ENCODE measurements at regions not wholly inside any gene's neighbourhood (a gene's known extent, or its start where the extent isn't known, plus 50 kb on each side); places are given as distances from the start of the nearest gene placed in this dataset.

- H3K36me3 ChIP-seq (ENCODE audit: control insufficient read depth in 2 of 4, insufficient read depth in 4 of 4, low read length in 3 of 4) = no peaks in the 10 kb centered on the region
- no peak overlapping the region for H3K18ac ChIP-seq (ENCODE audit: extremely low read depth, low read length)
- no peak overlapping the region for H2BK5ac ChIP-seq (ENCODE audit: low read depth, low read length)
- no peak overlapping the region for H3K4me3 ChIP-seq (ENCODE audit: extremely low read depth in 1 of 4, insufficient read depth in 2 of 4, low read depth in 3 of 4, low read length in 4 of 4)
- no peak overlapping the region for H3K4ac ChIP-seq (replicated peaks; ENCODE audit: insufficient read length, low read depth, low read length)
- no peak overlapping the region for H3K4me2 ChIP-seq (ENCODE audit: insufficient read depth in 1 of 2, low read depth in 2 of 2, low read length in 2 of 2)
- H3K23me2 ChIP-seq (ENCODE audit: low read depth, low read length) = no peaks in the 10 kb centered on the region
- no peaks in the 10 kb centered on the region for H3K9me3 ChIP-seq (ENCODE audit: insufficient read depth in 2 of 2, low read depth in 1 of 2, low read length in 1 of 2)
- DNase-seq (ENCODE audit: low read depth in 1 of 2, low spot score in 2 of 2) (no peak), FAIRE-seq (no peak)
- no peaks in the 10 kb centered on the region for H3K79me1 ChIP-seq (ENCODE audit: low read depth, low read length)
- no peaks in the 10 kb centered on the region for H3K4me1 ChIP-seq (replicated peaks in 1 of 4; ENCODE audit: control insufficient read depth in 3 of 4, insufficient read depth in 4 of 4, low read length in 3 of 4)
- ChIA-PET CTCF (ENCODE audit: partially characterized antibody) (interaction anchor here (0.6 kb wide), 1 partner anchor 72 kb away, joined by 5 read pairs; no protein-coding TSS in a partner anchor), POLR2A (ENCODE audit: partially characterized antibody) (no interaction called here)
- H3K9ac ChIP-seq (replicated peaks in 1 of 4; ENCODE audit: extremely low read depth in 1 of 4, low read depth in 3 of 4, low read length in 3 of 4) = no peak overlapping the region
- no peak overlapping the region for H4K8ac ChIP-seq (ENCODE audit: extremely low read depth, insufficient read depth, low read length)
- H2BK15ac ChIP-seq (ENCODE audit: low read length) = no peak overlapping the region
- no peak overlapping the region for H2BK20ac ChIP-seq (ENCODE audit: low read length)
- no peak overlapping the region for H3K23ac ChIP-seq (ENCODE audit: insufficient read length)
- H3K27me3 ChIP-seq (replicated peaks in 1 of 4; ENCODE audit: control insufficient read depth in 3 of 4, extremely low read depth in 1 of 4, insufficient read depth in 3 of 4, low read length in 3 of 4) = no peaks in the 10 kb centered on the region
- no peak overlapping the region for H2AFZ ChIP-seq (ENCODE audit: low read length)
- H2BK12ac ChIP-seq (ENCODE audit: low read depth, low read length) = no peak overlapping the region
- H2AK5ac ChIP-seq (ENCODE audit: low read depth, low read length) = no peak overlapping the region
- no peak overlapping the region for H3K27ac ChIP-seq (ENCODE audit: low read depth, low read length)
- no peak for TF ChIP-seq EGR1 (IDR thresholded peaks at IDR 0.05; ENCODE audit: borderline replicate concordance, low read depth, low read length)
- TF ChIP-seq FOSL1 (IDR thresholded peaks at IDR 0.05; ENCODE audit: insufficient read depth, low read depth, low read length) = no peak
- TF ChIP-seq GABPA (IDR thresholded peaks at IDR 0.05; ENCODE audit: borderline replicate concordance, insufficient read depth, low read length) = no peak
- no peak for TF ChIP-seq HDAC2 (IDR thresholded peaks at IDR 0.05; ENCODE audit: borderline replicate concordance in 1 of 2, low read depth in 2 of 2, low read length in 2 of 2)
- no peak for TF ChIP-seq POLR2A (IDR thresholded peaks at IDR 0.05; ENCODE audit: control extremely low read depth in 1 of 2, low read depth in 2 of 2, low read length in 2 of 2)
- no peak overlapping the region for H4K5ac ChIP-seq (ENCODE audit: insufficient read length, low read depth, low read length)
- WGBS, 2 experiments (ENCODE audit: extremely low coverage in 1 of 2, insufficient coverage in 1 of 2, insufficient read length in 1 of 2, insufficient replicate concordance in 2 of 2, low coverage in 1 of 2, low lambda C conversion rate in 2 of 2, missing lambda C conversion rate in 1 of 2) = 89% methylated on average over 3 of the region's 3 CpGs; no CpG with 5 or more reads in 1 of the 2 experiments
- no peak overlapping the region for H2BK120ac ChIP-seq (replicated peaks; ENCODE audit: low read depth, low read length)
- no peak overlapping the region for H3K56ac ChIP-seq (replicated peaks; ENCODE audit: insufficient read length, low read depth, low read length)
- no peak overlapping the region for H3K14ac ChIP-seq (ENCODE audit: insufficient read length)
- H4K20me1 ChIP-seq (replicated peaks in 1 of 2; ENCODE audit: control insufficient read depth in 1 of 2, insufficient read depth in 2 of 2, low read length in 2 of 2) = no peaks in the 10 kb centered on the region
- no peak overlapping the region for H4K91ac ChIP-seq (replicated peaks; ENCODE audit: insufficient read length, low read length)
- H3K79me2 ChIP-seq (ENCODE audit: control insufficient read depth in 1 of 2, insufficient read depth in 2 of 2, low read length in 2 of 2) = no peaks in the 10 kb centered on the region
Measured at GRCh38 chr1:239744851-239745250, 346.8 kb upstream of the FMN2 start.

Measured in H1 (cell line).